Muscle of back (tissue), 3 donors: ENCODE measurements at regions not wholly inside any gene's neighbourhood (a gene's known extent, or its start where the extent isn't known, plus 50 kb on each side); places are given as distances from the start of the nearest gene placed in this dataset.
"Not testable (repeated sequence)": the region's sequence is repeated elsewhere in the genome, so short reads cannot be mapped to it uniquely, and the experiment has no call there.

Source experiments
- DNase-seq, 3 donors: peaks; one replicate each; pipeline versions ENCODE4 v3.0.0 to v3.0.0-alpha.2; 2013

DNA sequence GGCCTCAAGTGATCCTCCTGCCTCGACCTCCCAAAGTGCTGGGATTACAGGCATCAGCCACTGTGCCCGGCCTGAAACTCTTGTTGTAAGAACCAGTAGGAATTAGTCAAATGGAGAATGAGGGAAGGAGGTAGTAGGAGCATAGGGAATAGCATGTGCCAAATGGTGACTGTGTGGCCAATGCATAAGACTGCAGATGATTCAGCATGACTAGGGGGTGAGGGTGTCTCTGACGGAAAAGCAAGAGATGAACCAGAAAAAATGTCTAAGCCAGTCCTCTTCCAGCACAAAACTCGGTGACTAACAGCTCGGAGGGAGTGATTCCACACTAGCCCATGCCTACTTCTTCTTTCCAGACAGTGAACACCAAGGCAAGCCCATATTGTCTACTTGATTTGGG is 58.2 kb upstream of the DUSP21 start:
- DNase-seq: peak in 1 of 3 donors; percentile 23

DNA sequence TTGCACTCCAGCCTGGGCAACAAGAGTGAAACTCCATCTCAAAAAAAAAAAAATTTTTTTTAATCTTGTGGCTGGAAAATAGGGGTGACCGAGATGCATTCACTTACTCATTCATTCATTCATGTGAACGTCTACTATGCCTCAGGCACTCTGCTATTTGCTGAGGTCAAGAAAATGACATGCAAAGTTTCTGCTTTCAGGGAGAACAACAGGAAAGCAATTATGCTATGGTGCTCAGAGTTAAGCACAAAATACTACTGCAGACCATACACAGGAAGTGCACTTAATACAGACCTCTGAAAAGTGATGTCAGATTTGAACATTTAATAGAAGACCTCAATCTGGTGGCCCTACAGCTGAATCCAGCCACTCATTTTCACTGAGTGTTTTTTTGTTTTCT is 59.6 kb upstream of the DUSP21 start:
- no peak for DNase-seq

DNA sequence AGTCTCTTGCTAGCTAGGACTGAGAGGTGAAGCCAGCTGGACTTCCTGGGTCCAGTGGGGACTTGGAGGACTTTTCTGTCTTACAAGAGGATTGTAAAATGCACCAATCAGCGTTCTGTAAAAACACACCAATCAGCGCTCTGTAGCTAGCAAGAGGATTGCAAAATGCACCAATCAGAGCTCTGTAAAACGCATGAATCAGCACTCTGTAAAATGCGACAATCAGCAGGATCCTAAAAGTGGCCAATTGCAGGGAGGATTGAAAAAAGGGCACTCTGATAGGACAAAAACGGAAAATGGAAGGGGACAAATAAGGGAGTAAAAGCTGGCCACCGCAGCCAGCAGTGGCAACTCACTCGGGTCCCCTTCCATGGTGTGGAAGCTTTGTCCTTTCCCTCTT is 65.6 kb upstream of the DUSP21 start:
- DNase-seq: no peak

GRCh38 chrX:44775726-44776125 is 68.1 kb upstream of the DUSP21 start:
- no peak for DNase-seq

DNA sequence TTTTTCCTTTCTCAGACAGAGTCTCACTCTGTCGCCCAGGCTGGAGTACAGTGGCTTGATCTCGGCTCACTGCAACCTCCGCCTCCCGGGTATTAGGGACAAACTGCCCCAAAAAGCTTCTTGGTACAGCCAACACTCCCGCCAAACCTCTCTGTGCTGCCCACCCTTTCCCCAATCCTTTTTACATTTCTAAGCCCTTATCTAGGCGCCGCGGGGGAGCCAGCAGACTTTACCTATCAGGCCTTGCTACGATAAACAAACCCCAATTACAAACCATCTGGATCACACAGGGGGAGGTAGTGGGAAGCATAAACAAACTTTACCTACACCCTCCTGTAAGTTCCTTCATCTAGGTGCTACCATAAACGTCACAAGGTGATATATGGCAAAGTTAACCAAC is 69.8 kb upstream of the DUSP21 start:
- DNase-seq: not testable (repeated sequence)

- DNase-seq: no peak
These were observed 73.7 kb upstream of the DUSP21 start for GRCh38 chrX:44770121-44770520.

DNA sequence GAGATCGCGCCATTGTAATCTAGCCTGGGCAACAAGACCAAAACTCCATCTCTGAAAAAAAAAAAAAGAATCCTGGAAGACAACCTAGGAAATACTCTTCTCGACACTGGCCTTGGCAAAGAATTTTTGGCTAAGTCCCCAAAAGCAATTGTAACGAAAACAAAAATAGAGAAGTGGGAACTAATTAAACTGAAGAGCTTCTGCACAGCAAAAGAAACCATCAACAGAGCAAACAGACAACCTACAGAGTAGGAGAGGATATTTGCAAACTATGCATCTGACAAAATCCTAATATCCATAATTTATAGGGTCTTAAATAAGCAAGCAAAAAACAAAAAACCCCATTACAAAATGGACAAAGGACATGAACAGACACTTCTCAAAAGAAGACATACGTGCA is 76.5 kb upstream of the DUSP21 start:
- DNase-seq: no peak

DNA sequence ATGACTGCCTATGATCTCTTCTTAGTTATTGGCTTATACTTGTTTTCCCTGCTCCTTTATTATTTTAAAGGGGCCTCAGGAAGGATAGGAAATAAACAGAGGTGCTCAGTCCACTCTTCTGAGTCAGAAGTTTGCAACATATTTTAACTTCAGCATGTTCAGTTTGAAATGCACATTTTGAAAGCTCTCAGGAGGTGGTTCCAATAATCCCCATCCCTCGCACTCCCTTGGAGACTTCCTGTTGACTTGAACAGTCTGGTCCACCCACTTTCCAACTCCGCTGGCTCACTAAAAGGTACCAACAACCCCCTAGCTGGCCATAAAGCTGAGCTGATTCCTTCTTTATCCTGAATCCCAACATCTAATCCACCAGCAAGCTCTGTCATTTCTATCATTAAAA is 78.3 kb upstream of the DUSP21 start:
- no peak for DNase-seq

GRCh38 chrX:44747969-44748368 is 95.9 kb upstream of the DUSP21 start:
- DNase-seq: no peak

GRCh38 chrX:44747317-44747716 is 96.5 kb upstream of the DUSP21 start:
- DNase-seq: no peak

DNA sequence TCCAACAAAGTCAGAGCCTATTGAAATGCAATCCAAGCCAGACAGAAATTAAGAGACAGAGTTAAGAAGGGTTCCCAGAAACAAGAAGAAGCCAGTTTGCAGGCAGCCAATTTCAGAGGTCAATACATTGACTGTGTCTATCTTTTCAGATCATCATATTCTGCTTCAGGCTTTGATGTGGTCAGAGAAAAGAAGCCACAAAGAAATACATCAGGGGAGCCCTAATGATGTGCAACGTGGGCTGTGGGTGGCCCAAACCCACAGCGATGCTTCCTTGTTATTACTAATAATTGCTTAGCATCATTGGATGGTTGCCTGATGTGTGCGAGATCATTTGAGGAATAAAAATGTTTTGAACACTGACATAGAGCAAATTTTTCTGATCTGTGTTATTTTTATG is 99.0 kb upstream of the DUSP21 start:
- DNase-seq: no peak

DNA sequence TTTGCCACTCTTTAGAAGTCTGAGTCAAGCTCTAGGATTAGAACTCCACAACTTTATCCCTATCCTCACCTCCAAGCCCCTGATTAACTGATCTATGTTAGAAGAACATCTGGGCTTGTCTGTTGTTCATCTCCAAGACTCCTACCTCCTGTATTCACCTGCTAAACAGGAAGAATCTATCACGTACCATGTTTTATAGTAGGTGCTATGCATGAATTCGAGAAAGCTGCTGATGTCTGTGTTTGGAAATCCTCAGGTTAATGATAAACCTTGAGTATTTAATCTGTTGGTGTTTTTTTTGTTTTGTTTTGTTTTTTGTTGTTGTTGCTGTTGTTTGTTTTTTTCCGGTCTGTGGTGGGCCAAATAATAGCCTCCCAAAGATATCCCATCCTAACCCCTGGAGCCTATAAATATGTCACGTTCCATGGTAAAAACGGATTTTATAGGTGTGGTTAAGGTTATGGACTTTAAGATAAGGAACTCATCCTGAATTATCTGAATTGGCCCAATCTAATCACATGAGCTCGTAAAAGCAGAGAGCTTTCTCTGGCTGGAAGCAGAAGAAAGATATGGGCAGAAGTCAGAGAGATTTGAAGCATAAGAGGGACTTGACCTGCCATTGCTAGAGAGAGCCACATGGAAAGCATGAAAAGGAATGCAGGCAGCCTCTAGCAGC is 101.2 kb upstream of the DUSP21 start:
- no peak for DNase-seq

- DNase-seq: not testable (repeated sequence)
These were observed 102.0 kb upstream of the DUSP21 start for GRCh38 chrX:44741859-44742258.

GRCh38 chrX:44741458-44741857 is 102.4 kb upstream of the DUSP21 start:
- DNase-seq: not testable (repeated sequence)

GRCh38 chrX:44735498-44735897 is 108.3 kb upstream of the DUSP21 start:
- no peak for DNase-seq

- DNase-seq: no peak
These were observed 109.9 kb upstream of the DUSP21 start for GRCh38 chrX:44733931-44734330.

DNA sequence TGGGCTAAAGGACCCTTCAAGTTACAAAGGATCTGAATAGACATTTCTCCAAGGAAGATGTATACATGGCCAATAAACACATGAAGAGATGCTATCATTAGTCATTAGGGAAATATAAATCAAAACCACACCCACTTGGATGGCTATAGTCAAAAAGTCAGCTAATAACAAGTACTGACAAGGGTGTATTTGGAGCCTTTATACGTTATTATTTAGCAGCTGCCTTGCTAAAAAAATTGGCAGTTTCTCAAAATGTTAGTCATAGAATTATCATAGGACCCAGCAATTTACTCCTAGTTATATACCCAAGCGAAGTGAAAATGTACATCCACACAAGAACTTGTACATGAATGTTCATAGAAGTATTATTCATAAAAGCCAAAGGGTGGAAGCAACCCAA is 112.7 kb upstream of the DUSP21 start:
- peak in 2 of 3 donors; percentile 5 to 39 for DNase-seq

DNA sequence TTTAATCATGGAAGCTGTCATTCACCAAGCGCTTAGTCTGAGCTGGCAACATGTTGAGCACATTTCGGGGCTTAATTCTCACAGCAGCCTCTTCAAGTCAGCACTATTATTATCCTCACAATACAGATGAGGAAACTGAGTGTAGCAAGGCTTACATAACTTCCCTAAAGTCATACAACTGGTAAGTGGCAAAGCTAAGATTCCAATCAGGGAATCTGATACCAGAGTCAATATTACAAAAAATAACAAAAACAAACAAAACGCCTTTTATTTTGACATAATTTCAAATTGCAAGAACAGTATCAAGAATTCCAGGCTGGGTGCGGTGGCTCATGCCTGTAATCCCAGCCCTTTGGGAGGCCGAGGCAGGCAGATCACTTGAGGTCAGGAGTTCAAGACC is 120.4 kb upstream of the DUSP21 start:
- no peak for DNase-seq

GRCh38 chrX:44708470-44708869 is 135.4 kb upstream of the DUSP21 start:
- DNase-seq: no peak

- no peak for DNase-seq
These were observed 137.8 kb upstream of the DUSP21 start for GRCh38 chrX:44705817-44706551.

DNA sequence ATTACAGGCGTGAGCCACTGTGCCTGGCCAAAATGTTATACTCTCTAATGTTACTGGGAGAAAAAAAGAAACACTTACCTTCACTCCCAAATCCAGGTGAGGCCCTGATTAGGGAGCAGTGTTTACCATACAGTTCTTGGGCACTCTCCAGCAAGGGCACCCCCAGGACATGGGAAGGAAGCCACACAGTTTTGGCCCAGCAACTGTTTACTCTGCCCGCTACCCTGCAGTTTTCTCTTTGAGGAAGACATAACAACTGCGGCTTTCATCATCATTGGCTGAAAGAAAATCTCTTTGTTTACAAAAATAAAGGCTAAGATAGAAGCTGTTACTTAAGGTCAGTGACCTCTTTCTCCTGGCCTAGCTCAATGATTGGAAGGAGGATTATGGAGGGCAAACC is 145.5 kb upstream of the DUSP21 start:
- no peak for DNase-seq

DNA sequence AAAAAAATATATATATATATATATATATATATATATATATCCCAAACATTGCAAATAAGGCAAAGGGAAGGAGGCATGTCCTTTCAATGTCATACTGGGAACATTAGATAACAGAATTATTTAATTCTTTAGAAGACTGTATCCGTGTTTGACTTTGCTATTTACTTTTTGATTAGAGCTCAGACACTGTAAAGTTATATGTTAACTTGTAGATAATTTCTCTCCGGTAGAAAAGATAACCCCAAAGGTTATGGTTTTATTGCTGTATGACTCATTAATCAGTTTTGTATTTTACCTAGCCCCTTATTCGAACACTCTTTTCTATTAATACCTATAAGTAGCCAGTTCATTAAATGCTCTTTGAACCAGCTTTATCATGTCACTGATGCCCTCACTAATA is 150.6 kb upstream of the DUSP21 start:
- DNase-seq: no peak

DNA sequence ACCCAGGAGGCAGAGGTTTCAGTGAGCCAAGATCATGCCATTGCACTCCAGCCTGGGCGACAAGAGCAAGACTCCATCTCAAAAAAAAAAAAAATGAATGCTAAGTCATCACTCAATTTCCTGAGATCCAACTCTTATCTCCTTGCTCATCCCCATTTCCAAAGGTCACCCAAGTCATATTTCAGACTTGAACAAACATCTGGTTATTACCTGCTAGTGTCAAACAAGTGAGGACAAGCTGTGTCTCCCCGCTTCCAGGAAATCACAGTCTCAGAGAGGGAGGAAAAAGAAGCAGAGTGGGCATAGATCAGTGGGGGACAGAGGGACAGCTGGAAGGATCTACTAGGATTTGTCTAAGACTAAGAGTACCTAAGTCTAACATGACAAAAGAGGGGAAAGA is 147.5 kb upstream of the FUNDC1 start:
- no peak for DNase-seq
